OCI-LY7 (cell line): ENCODE measurements at regions not wholly inside any gene's neighbourhood (a gene's known extent, or its start where the extent isn't known, plus 50 kb on each side); places are given as distances from the start of the nearest gene placed in this dataset.

Experiments used
- CTCF ChIP-seq: fragments of 200-600 bp; sonication (generic); conservative IDR thresholded peaks from 2 replicates; pipeline ENCODE4 v1.5.1; 2014; ENCODE audit warnings: mild to moderate bottlenecking, antibody characterized with exemption, low read length, moderate library complexity, mixed read lengths
- EZH2phosphoT487 ChIP-seq: fragments of 200-600 bp; sonication (generic); IDR thresholded peaks from 2 replicates; pipeline ENCODE4 v1.6.1; 2018; ENCODE audit warnings: low read depth, borderline replicate concordance, mild to moderate bottlenecking, mixed run types, antibody characterized with exemption, low read length, moderate library complexity, mixed read lengths

GRCh38 chr3:90261481-90262433 lies 1154.3 kb downstream of the EPHA3 start:
- TF ChIP-seq CTCF (no peak), EZH2phosphoT487 (no peak)
